ENCODE measurements at regions not wholly inside any gene's neighbourhood (a gene's known extent, or its start where the extent isn't known, plus 50 kb on each side); places are given as distances from the start of the nearest gene placed in this dataset.

DNA sequence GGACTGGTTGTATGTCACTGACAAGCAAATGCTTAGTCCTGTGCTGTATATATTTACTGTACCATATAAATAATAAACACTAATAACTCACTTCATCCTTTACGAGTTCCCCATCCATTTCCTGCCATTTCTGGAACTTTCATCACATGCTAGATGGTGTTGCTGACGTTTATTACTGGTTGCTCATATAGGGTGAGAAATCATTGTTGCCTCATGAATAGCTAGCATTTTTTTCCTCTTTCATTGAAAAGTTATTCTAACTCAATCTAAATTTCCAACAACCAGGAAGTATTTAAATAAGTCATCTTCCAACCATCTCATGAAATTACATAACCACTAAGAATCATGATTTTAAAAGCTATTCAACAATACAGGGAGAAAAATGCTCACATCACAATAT is 88.6 kb upstream of the RCN1 start:
- no peak for DNase-seq (ENCODE audit: low read depth)

- no peak for DNase-seq (ENCODE audit: low read depth)
These were observed 92.9 kb upstream of the RCN1 start for GRCh38 chr11:31997955-31998354.

DNA sequence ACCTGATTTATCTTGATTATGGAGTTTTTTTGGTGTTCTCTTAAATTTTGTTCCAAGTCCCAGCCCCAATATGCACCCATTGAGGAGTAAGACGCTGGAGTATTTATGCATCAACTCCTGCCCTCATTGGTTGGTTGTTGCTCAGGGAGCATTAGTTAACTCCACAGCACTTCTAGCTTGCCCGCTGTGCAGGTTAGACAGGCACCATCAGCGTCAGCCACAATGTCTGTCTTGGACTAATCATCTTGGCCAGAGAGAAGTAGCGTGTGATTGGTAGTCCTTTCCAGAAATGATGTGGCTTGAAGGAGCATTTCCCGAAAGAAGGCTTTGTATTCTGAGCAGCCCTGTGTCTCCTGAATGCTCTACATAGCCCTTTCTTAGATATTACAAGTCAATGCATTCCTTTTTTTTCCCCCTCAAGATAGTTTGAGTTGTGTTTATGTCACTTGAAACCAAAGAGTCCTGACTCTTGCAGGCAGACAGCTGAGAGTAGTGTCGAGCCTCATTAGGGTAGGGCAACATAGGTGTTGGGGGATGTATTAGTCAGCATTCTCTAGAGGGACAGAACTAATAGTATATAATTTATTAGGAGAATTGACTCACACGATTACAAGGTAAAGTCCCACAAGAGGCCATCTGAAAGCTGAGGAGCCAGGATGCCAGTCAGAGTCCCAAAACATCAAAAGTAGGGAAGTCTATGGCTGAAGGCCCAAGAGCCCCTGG is 94.6 kb upstream of the RCN1 start:
- DNase-seq (ENCODE audit: low read depth), result no peak

DNA sequence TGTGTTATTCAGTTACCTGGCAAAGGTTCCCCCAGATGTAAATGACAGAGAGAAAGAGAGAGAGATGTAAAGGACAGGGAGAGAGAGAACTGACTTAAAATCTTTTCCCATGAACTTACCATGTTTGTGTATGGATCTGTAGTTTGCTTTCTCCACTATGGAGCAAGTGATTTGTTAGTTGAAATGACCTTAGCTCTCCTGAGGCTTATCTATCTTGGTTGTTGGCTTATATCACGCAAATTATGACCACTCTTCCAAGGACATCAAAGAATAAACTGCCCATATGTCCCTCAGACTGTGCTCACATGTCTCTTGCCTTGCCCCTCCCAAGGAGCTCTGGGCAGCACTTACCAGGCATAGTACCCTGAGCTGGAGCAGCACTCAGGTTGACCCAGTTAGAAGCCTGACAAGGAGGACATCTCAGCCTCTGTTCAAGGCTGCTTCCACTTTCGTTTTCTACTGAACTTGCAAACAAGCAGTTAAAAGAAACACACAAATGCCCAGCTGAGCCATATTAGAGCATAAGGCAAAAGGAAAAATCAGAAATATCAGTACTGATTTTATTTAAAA is 95.3 kb upstream of the RCN1 start:
- no peak for DNase-seq (ENCODE audit: low read depth)

GRCh38 chr11:31995032-31995431 is 95.8 kb upstream of the RCN1 start:
- DNase-seq (ENCODE audit: low read depth), result no peak

DNA sequence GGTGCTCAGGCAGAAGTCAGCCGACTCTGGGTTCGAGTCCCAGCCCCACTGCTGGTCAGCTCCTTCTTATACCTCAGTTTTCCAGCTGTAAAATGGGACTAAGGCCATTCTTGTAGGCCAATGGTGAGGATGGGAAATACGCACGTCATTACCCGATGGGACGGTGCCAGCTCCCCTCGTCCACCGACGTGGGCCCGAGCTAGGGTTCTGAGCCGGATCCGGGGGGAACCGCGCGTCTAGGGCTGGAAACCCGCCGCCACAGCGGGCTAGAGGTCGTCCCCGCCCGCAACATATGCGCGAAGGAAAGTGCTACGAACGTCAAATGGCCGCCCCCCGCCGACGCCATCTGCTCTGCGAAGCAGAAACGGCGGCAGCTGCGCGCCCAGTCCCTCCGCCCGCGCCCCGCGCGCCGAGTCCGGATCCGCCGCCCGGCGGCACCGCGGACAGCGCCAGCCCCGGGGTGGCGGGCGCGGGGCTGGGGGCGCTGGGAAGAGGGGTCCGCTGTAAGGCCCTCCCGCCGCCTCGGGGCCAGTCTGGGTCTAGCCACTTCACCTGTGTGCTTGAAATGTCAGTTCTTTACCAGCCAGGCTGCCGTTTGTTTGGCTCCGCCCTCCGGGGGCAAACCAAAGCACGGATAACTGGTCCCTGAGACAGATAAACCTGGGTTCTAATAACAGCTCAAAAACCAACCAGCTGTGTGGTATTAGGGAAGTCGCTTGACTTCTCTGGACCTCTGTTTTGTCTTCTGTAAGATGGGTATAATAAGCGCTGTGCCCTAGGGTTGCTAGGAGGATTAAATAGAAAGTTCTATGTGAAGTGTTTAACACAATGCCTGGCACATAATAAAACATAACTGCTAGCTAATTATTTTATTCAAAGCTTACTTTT is 103.5 kb upstream of the RCN1 start:
- no peak for DNase-seq (ENCODE audit: low read depth)

DNA sequence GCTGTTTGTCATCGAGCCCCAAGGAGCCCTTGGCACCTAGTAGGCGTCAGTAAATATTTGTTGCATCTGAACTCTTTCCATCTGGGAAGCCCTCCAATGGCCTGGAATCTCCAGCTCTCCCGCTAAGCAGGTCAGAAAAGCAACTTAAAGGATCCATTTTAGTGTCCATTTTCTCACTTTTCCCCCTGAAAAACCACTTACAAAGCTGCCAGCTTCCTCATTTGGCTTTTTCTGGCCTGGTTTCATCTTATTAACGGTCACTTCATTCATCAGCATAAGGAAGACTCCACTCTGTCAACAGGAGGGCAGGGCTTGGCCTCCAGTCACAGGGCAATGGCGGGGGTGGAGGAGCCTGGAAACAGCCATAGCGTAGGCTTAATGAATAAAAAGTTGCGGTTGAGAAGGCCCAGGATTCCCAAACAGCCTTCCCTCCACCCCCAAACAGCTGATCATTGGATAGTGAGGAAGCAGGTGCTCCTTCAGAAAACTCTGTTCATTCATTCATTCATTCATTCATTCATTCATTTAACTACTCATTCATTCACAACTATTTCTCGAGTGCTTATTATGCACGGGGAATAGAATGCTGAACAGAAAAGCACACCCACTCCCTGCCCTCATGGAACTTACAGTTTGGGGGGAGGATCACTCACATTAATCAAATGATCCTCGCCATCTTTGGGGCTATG is 104.5 kb upstream of the RCN1 start:
- no peak for DNase-seq (ENCODE audit: low read depth)

DNA sequence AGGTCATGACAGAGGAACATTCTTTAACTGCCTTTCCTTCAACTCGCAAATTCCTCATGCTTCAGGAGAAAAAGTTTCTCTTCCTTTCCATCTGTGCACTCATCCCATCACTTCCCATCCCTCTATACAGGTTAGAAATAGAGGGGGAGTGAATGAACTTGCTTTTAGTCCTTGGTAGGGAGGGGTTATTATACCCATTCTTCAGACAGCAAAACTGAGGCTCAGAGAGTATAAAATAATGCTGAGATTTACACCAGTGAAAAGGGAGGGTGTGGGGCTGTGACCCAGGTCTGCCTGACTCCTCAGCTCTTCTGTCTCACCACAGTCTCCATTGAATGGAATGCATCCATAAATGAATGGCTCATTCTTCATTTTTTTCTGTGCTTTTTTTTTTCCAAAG is 109.4 kb upstream of the RCN1 start:
- DNase-seq (ENCODE audit: low read depth), result no peak

DNA sequence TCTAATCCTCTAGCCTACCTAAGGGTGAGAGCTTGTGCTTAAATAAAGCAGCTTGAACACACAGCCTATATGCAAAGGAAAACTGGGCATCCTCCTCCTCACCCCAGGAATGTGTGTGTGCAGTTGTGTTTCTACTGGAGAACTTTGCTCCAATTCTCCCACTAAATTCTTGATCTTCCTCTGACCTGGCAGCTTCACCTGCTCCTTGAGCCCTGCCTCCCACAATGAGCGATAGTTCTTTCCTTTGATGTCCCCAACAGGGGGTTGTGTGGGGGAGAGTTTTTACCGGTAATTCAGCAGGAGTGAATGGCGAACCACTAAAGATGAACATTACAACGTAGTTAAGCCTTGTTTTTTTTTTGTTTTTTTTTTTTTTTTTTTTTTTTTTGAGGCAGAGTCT is 113.5 kb upstream of the RCN1 start:
- no peak for DNase-seq (ENCODE audit: low read depth)

DNA sequence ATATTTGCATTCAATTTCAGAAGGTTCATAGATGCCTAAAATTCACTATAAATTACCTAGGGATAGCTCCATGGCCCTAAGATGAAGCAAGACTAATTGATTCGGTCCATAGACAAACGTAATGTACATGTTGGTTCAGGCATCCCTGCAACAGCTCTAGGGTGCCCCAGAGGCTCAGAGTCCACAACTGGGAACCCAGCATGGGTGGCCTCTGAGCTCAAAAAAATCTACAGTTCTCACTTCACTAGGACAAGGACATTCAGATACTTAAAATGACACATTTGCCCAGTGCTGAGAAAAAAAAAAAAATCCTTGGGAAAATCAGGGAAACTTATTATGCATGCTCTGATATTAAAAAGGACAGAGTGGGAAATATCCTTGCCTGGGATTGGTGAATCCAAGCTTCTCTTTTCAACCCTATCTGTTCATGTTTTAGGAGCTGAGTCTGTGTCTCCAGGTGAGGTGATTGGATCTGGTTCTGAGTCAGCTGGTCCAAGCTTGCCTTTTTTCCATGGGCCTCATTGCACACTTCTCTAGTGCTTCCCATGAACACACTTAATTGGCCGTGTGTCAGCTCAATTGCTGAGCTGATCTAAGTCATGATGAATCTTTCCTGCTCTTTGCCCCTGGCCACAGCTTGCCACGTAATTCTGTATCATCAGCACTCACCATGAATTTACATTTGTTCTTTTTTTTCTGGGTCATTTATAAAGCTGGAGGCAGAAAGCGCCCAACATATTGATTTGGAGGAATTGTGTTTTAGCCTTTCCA is 116.3 kb upstream of the RCN1 start:
- DNase-seq (ENCODE audit: low read depth), result peak; percentile 60

GRCh38 chr11:31973172-31973571 is 117.7 kb upstream of the RCN1 start:
- DNase-seq (ENCODE audit: low read depth), result no peak

DNA sequence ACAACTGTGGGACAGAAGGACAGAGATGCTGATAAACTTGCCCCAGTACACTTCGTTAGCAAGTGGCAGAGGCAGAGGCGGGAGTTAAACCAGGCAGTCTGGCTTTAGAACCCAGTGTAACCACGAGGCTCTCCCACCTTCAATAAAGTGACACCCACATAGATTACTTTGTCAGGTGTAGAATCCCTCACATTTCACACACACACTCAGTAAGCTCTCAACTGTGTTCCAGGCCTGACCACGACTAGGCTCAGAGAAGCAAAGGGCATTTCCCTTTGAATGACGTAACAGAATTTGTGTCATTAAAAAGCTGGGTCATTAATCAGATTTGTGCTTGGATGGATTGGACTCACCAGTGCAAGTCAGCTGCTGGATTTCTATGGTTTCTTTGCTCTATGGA is 118.3 kb upstream of the RCN1 start:
- no peak for DNase-seq (ENCODE audit: low read depth)

DNA sequence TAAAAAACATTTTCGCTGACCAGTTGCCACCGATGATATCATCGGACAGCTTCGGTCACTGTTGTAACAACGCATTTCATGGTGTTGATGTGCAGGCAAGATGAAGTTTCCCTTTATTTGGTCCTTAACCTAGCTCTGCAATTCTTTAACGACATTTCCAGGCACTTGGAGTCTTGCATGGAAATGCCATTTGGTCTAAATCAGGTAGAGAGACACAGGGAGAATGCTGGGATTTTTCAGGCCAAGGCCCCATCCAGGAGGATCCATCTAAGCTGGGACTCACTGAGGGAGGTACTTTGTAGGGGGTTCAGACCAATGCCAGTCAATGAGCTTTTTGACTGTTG is 121.5 kb upstream of the RCN1 start:
- DNase-seq (ENCODE audit: low read depth), result no peak

DNA sequence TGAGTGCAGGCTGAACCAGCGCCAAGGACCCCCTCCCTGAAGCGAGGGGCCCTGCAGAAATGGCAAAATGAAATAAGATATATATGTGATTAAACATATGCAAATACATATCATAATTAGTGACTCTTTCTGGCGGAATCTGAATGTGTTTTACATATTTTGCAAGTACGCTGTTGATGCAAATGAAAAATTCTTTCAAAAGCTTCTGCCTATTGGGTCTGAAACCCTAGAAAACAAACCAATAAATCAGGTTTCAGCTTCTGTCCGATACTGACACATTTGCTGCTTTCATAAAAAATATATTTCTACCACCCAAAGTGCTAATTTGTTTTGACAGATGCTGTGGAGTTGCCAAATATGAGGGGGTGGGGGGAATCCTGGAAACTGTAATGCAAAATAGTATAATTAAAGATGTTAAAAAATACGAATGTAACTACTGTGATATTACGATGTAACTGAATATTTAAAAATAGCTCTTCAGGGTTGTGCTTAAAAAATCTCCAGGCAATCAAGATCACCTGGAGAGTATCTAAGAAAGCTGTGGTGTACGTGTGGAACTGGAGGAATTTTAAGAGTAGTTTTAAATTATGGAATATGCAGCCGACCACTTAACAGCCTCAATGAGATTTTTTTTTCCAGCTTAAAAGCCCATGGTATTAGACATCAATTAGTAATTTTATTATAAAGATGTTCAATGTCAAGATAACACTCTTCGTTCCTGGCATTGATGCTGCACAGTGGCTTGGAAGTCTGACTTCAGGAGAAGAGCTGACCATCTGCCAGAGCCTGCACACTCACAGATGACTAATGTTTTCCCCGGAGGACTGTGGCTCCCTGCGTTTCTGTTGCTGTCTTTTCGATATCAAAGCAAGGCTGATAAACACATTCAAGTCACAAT is 122.2 kb upstream of the RCN1 start:
- peak; percentile 45 for DNase-seq (ENCODE audit: low read depth)

GRCh38 chr11:31967404-31968130 is 123.3 kb upstream of the RCN1 start:
- DNase-seq (ENCODE audit: low read depth), result no peak

- DNase-seq (ENCODE audit: low read depth), result no peak
These were observed 124.0 kb upstream of the RCN1 start for GRCh38 chr11:31966846-31967245.

GRCh38 chr11:31964181-31964580 is 126.7 kb upstream of the RCN1 start:
- no peak for DNase-seq (ENCODE audit: low read depth)

DNA sequence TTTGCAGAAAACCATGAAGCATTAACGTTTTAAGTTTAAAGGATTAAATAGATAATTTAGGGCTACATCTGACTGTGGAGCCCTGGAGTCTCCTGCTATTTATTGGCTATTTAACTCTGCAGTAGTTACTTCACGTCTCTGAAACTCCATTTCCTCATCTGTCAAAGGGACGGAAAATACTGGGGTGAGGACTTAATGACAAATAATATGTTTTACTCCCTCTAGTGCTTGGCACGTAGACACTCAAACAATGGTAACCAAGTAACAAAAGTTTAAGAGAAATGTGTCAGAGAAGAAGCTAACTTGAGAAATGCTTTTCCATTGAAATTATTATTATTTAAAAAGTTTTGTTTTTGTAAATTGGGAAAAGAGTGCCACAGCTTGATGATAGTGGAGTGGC is 130.7 kb upstream of the RCN1 start:
- DNase-seq (ENCODE audit: low read depth), result no peak

DNA sequence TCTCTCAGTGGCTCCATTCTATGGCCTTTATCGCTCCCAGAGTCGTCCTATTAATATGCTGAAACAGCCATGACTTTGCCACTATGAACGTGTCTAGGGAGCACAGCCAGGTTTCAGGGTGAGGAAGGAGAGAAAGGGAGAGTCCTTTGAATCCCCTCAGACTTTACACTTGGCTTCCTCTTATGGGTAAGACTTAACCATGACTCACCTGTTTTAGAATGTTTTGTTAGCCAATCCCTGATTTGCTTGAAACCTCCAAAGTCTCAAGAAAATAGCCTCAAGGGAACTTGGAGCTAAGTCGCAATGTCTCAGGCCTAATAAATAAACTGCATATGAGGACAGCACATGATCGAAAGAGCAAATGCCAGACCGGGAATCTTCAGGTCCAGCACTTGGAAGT is 131.2 kb upstream of the RCN1 start:
- DNase-seq (ENCODE audit: low read depth), result no peak

DNA sequence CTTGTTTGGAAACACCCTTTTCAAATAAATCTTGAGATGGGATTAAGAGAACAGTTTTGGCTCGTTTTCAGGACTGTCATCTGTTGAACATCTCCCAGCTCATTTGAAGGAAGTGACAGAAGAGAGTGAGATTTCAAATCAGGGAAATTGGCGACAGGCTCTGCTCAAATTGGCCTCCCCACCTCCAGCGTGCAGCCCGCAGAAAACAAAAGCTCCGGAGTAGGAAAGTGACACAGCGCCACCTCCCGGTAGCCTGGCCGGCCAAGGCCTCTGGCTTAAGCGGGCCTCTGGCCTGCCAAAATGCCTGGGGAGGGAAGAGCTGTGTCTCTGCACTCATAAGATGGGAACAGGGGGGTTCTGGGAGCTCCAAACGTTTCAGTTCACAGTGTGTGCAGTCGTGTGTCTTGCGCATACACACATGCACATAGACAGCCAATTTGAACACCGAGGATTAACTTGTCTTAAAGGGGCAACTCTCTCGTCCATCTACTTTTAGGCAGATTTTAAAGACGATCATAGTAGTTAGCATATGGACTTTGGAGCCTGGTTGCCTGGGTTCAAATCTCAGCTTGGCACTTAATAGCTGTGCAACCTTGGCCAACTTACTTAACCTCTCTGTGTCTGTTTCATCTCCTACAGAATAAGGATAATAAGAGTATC is 132.7 kb upstream of the RCN1 start:
- no peak for DNase-seq (ENCODE audit: low read depth)

Measured in HS-27A (cell line).